ENCODE measurements at regions not wholly inside any gene's neighbourhood (a gene's known extent, or its start where the extent isn't known, plus 50 kb on each side); places are given as distances from the start of the nearest gene placed in this dataset.

DNA sequence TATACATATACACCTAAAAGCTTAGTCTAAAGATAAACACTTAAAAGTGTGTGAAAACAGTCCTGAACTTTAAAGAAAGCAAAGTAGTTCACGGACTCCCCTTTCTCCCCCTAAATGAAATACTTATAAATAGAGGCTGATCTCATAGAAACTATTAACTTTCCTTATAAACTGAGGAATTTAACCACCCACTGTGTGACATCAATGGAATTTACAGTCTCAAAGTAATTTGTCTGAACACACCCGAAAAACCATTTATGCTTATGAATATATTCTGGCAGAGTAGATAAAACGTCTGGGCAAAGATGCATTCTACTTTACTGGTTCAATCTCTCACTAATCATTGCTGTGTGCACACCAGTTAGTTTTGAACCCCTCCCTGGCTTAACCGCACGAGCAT lies 181.8 kb upstream of the DGKB start:
- TF ChIP-seq, protein P1, sequence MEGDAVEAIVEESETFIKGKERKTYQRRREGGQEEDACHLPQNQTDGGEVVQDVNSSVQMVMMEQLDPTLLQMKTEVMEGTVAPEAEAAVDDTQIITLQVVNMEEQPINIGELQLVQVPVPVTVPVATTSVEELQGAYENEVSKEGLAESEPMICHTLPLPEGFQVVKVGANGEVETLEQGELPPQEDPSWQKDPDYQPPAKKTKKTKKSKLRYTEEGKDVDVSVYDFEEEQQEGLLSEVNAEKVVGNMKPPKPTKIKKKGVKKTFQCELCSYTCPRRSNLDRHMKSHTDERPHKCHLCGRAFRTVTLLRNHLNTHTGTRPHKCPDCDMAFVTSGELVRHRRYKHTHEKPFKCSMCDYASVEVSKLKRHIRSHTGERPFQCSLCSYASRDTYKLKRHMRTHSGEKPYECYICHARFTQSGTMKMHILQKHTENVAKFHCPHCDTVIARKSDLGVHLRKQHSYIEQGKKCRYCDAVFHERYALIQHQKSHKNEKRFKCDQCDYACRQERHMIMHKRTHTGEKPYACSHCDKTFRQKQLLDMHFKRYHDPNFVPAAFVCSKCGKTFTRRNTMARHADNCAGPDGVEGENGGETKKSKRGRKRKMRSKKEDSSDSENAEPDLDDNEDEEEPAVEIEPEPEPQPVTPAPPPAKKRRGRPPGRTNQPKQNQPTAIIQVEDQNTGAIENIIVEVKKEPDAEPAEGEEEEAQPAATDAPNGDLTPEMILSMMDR (IDR thresholded peaks at IDR 0.05) = no peak
- TF ChIP-seq POLR2AphosphoS5 (IDR thresholded peaks at IDR 0.05; ENCODE audit: insufficient read depth in 1 of 2, low read depth in 1 of 2) = no peak

All from vagina (tissue), 2 donors.